Right renal cortex interstitium (tissue), 3 donors: ENCODE measurements at regions not wholly inside any gene's neighbourhood (a gene's known extent, or its start where the extent isn't known, plus 50 kb on each side); places are given as distances from the start of the nearest gene placed in this dataset.
"Not testable (repeated sequence)": the region's sequence is repeated elsewhere in the genome, so short reads cannot be mapped to it uniquely, and the experiment has no call there.

Experiments
- DNase-seq, 3 donors: peaks; one replicate each; pipeline ENCODE4 v3.0.0-alpha.2; 2013; ENCODE audit warnings: low read depth in 3 of 3, low spot score in 2 of 3

DNA sequence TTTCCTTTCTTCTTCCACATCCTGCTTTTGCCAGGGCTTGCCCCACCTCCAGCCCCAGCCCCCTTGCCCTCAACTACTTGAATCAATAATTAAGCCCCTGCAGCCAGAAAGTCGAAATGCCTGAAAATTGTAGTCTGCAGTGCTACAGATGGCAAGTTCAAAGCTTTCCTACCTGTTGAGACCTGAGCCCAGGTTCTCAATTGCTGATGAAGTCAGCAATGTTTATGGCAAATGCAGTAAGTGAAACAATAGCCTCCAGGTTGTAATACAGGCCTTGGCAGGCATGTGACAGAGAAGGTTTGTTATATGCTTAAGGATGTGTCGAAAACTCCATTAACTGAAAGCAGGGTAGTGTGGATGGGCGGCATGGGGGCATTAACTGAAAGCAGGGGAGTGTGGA lies 181.1 kb upstream of the SESN3 start:
- DNase-seq, result no peak

DNA sequence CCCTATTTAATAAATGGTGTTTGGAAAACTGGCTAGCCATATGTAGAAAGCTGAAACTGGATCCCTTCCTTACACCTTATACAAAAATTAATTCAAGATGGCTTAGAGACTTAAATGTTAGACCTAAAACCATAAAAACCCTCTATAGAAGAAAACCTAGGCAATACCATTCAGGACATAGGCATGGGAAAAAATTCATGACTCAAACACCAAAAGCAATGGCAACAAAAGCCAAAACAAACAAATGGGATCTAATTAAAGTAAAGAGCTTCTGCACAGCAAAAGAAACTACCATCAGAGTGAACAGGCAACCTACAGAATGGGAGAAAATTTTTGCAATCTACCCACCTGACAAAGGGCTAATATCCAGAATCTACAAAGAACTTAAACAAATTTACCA lies 179.7 kb upstream of the SESN3 start:
- DNase-seq, result not testable (repeated sequence)

DNA sequence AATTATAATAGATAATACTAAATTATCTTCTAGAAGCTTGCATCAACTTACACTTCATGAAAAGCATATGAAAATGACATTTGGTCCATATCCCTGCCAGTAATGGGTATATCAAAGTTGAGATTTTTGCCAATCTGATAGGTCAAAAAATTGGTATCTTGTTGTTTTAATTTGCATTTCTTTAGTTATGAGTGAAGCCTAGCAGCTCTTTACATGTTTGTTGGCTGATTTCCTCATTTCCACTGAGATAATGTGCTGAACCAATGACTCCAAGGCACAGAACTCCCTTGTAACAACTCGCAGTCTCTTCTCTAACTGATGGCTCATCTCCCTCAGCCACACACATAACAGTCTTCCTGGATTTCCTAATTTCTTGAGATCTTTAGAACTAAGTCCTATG lies 175.3 kb upstream of the SESN3 start:
- no peak for DNase-seq

DNA sequence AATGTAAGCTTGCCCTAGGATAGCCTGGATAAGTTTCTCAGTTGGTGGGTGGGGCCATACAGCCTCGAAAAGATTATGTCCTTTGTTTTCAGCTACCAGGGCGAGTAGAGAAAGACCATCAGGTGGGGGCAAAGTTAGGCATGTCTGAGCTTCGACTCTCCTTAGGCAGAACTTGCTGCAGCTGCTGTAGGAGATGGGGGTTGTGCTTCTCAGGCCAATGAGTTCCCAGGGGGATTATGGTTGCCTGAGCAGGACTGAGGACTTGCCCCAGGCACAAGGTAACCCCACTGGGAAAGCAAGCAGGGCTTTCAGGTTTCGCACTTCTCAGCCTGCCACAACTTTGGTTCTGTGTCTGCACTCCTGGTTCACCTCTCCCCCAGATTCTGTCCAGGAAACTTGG lies 173.4 kb upstream of the SESN3 start:
- DNase-seq, result no peak

DNA sequence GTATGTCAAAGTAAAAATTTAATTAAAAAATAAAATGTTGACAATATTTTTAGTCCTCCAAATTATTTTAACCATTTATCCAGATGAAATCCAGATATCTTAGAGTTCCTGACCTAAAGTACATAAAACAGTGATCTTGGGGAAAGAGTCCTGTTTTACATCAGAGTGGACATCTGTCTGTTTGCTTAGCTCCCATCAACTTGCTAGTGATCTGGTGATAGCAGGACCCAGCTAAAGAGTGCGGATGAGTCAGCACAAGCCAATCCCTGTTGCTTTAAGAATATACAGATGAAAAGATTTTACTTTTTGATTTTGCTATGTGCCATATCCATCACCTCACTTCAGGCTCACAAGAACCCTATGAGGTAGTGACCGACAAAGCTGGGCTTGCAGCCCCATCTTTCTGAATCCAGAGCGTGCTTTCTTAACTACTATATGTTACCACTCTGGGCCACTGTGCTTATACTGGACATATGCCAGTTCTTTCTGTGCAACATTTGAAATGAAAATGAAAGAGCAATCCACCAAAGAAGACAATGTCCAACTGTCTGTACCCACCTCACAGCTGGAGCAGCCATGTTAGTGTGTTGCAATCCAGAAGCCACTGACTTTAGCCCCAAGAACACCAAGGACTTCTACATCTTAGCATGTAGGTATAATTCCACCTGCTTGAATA lies 167.6 kb upstream of the SESN3 start:
- DNase-seq, result no peak

DNA sequence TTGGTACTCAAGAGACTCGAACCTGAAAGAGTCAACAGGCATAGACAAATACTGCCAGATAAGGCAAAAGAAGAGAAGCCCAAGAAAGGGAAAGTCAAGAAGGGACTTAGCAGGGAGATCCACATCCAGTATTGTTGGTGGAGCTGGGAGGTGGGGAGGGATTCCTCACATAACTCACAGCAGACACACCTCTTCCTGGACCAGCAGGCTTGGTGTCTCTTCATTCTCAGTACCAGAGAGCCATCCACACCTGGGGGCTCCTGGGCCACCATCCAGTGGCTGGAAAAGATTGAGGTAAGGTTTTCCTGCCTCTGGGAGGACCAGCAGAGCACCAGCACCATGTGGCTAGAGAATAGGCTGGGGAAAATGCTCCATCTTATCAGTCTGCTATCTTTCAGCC lies 161.6 kb upstream of the SESN3 start:
- DNase-seq, result no peak

DNA sequence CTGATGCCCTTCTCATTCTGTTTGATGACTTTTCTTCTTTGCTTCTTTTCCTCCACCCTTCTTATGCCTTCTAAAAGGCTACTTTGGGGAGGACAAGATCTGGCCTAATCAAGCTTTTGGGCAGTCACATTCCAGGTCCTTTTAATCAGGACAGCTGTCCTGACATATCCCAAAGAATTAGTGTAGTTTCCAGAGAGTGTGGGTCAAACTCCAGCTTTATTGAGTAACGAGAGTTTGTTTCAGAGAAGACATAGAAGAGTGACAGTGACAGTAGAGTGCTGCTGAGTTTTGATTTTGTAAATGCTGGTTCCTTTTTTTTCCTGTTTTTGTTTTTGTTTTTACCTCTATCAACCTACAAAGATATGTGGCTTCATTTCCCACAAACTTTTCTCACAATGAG lies 158.4 kb upstream of the SESN3 start:
- DNase-seq, result no peak

DNA sequence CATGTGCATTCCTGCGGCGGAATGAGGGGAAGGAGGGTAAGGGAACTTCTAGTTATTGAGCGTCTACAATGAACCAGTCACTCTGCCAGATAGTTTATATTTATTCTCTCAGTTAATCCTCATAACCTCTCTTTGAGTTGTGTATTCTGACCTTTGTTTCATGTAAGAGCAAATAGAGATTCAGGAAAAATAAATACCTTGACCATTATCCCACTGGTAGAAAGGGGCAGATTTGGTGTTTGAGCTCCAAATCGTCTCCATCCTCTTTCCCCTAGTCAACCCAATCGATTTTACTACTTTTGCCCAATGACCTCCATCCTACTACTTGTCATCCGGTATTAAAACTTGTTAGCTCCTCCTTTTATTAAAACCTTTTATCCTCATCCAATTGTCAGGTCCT lies 157.1 kb upstream of the SESN3 start:
- no peak for DNase-seq

DNA sequence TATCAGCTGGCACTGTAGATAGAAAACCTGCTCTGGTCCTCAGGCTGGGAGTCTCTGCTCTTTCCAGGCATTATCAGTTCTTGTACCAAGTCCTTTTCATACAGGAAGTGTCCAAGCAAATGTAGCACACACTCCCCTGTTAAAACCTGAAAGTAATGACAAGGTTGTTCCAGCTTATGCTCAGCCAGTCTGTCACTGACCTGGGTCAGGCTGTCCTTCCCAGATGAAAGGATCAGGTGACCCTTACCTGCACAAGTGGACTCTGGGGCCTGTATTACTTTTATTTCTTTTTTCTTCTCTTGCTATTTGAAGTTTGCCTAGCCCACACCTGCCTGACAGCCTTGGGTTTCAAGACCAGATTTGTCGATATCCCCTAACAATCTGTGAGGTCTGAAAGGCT lies 156.3 kb upstream of the SESN3 start:
- DNase-seq, result no peak

DNA sequence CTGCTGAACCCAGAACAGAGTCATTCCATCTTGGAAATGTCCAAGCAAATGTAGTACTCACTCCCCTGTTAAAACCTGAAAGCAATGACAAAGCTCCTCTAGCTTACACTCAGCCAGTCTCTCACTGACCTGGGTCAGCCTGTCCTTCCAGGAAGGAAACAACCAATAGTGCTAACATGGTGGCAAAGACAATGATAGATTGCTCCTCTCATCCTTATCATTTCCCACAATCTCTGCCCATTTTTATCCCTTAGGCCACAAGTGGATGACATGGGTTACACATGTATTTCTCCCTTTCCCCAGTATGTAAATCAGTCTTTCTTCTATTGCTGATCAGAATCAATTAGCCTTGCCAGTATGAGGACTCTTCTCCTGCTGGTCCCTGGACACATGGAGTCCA lies 154.6 kb upstream of the SESN3 start:
- no peak for DNase-seq

DNA sequence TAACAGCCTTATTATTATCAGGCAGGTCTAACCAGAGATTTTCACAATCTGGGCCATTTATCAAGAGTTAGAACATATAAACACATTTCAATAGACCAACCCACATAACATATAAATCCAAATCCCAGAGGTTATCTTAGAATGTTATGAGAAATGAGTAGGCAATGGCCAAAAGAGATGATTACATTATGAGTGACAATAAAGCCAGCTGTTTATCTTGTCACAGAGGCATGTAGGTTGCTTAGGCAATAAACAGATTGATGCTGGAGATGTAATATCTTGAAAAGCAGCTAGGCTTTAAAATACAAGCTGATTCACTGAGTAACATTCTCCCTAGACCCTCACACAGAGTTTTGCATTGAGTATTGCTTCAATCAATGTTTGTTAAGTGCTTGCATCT lies 148.5 kb upstream of the SESN3 start:
- no peak for DNase-seq

DNA sequence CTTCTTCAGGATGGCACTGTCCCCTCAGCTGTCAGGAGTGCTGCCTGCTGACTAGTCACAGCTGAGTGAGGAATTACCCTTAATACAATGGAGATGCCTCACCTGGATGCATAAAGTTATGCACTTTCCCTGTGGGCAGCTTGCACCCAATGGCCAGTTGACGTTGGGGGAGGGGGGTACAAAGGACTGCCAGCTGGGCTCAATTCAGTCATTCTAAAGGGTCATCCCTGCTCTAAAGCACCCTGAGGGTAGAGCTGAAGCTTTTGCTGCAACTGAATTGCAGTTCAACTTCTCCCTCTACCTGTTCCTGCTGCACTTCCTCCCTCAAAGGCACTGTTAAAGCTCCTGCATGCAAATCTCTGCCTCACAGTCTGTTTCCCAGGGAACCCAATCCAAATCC lies 147.8 kb upstream of the SESN3 start:
- no peak for DNase-seq

DNA sequence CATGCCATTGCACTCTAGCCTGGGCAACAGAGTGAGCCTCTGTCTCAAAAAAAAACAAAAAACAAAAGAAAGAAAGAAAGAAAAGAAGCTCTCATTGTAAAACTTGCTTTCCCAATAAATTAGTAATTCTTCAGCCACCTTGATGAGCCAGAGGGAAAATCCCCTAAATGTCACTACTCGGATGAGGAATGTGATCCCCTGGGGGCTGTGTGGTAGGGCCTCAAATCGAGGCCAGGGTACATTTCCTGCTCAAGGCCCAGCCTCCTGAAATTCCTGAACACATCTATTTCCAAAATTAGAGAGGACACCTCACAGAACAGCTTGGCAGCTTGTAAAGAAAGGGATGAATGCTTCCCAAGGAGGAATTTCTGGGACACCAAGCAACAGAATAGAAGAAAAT lies 147.1 kb upstream of the SESN3 start:
- DNase-seq, result no peak

DNA sequence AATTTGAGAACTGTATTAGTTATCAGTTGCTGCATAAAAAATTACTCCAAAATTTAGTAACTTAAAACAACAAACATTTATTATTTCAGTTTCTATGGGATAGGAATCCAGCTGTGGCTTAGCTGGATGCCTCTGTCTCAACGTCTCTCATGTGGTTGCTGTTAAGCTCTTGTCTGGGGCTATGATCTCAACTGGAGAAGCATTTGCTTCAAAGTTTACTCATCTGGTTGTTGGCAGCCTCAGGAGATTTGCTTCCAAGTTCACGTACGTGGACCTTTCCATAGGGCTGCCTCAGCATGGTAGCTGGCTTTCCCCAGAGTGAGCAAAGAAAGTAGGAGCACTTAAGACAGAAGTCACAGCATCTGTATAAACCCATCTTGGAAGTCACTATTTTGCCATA lies 144.9 kb upstream of the SESN3 start:
- no peak for DNase-seq

DNA sequence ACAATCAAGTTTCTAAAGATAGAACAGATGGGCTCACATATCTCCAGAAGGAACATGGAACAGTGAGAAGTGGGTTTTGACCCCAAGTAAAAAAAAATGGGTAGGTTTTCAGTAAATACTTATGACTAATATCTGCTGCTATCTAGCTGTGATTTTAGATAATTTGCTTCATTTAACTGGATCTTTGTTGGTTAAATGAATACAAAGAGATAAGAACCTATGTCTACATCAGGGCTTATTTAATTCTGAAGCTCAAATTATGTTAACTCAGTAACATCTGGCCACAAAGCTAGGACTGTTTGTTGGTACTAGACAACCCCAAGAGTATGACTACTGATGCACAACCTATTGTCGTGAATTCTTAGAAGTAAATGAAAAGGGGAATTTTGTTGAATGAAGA lies 144.4 kb upstream of the SESN3 start:
- no peak for DNase-seq

DNA sequence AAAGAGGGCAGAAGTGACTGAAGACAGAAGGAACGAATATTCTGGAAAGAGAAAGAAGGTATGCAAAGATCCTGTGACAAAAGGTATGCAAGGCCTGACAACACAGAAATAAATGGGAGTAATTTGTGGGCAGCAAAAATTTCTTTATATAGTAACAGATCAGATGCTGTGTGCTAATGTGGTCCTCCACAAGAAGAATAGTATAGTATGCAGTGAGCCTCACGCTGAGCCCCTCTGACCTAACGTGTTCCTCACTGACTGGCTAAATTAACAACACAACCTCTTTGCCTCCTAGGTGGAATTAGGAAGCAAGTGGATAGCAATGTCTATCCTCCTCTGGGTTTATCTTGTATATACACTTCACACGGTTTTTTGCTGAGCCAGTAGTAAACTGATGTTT lies 143.1 kb upstream of the SESN3 start:
- DNase-seq, result no peak

DNA sequence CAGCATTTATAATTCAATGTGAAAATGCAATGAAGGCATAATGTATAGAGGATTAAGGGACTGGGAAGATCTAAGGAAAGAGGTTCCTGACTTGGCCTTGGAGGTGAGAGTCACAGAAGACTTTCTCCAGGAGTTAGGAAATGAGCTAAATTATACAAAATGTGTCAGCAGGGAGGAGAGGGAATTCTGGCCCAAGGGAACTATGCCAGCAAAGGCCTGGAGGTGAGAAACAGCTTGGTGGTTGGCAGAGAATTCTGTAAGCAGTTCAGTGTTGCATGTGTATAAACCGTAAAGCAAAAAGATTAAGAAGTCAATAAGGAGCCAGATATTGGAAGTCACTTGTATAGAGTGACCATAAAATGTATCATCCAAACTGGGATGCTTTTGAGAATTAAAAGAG lies 142.2 kb upstream of the SESN3 start:
- DNase-seq, result no peak

DNA sequence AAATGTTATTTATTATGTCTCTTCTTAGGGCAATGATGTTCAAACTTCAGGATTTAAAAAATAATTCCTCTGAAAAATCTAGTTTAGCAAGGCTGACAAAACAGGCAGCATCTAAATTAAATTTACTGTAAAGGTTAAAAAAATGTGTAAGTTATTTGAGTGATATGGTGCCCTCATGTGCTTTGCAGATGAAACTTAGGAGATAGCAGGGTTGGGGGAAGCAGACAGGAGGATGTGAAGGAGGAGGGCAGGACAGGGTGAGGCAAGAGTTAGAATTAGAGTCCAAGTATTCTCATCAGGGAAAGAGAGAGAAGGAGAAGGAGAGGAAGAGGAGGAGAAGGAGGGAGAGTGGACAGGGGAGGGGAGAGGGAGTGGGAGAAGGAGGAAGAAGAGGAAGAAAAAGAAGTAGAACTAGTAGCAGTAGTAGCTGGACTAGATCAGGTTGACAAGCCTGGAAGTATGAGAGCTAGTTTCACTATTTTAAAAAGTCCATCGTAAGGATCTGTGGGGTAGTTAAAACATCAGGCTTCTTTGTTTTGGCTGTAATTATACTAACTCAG lies 141.2 kb upstream of the SESN3 start:
- DNase-seq, result no peak

DNA sequence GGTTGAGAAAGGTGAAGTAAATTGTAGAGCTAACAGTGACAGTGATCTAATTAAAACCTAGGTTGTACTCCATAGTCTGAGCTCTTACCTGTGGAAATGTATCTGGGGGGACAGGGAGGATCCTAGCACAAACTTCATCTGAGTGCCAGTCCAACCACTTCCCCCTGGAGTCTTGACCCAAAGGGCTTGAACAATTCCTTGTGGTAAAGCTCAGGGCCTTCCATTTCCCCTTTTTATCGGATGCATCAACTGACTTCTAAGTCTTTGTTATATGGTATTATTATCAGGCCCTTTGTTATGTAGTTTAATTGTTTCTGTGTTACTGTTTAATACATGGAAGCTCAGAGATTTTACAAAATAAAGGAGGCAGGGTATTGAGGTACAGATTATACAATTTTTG lies 140.2 kb upstream of the SESN3 start:
- DNase-seq, result no peak

DNA sequence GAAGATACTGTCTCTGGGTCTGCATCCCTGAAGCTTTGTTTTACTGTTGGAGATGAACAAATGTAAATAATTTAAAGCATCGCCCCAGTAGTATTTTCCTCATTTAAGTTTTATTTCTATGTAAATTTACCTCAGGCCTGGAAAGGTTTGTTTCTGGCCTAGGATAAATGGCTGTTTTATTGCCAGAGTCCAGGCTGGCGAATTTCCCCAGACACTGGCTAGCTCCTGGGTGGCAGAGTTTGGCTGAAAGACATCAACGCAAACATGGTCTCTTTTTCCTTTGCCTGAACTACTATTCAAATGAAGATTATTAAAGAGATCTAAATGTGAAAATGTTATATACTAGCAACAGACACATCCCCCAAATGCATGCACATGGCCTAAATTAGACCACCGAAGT lies 136.7 kb upstream of the SESN3 start:
- DNase-seq, result no peak

DNA sequence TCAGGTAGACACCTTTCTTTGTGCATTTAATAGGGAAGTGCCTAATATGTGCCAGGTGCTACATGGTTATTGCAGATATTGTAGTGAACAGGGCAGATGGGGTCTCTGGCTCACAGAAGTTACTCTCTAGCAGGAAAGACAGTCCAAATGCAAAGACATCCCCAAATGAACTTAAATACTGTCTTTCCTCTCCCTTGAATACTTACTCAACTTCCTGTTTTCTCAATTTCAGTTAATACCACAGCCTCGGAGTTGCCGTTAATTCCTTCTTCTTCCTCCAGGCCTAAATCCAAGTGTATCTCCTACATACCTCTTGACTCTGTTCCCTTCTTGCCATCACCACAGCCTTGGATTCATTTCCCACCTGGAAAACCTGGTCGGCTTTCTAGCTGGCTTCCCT lies 134.3 kb upstream of the SESN3 start:
- no peak for DNase-seq

DNA sequence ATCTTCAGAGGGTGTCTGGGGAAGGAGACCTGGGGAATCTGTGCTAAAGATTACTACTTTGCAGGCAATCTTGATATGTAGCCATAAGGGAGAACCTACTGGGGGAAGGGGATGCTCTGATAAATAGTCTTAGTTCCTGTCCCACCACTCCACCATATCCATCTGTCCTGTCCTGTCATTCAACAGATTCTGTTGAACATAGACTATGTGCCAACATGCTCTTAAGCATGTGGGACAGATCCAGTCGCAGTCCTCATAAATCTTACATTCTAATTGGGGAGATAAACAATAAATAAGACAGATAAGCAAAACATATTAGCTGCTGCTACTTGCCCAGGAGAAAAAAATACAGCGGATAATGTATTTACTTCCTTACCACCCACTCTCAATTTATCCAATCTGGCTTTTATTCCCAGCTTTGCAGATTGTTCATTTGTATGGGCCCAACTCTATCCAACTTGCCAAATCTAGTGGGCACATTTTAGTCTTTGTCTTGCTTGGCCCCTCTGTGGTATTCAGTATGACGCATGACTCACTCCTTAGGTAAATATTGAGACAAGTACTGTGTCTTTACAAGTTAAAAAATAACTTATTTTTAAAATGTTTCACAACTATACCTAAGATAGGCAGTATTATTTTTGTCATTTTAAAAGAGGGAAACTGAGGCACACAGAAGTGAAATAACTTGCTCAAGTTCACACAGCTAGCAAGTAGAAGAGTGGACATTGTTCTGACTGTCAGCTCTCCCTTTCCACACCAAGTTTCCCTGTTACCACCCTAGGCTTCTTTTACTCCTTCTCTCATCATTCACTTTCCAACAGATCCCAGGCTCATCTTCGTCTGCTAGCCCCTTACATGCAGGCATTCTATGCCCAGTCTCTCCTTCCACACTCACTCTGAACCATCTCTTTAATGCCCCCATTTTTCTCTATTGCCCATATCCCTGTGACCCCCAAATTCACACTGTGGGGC lies 133.6 kb upstream of the SESN3 start:
- DNase-seq, result no peak
